ENCODE measurements at regions not wholly inside any gene's neighbourhood (a gene's known extent, or its start where the extent isn't known, plus 50 kb on each side); places are given as distances from the start of the nearest gene placed in this dataset.

GRCh38 chr6:131353106-131353505 is 217.8 kb downstream of the AKAP7 start:
- Histone ChIP-seq H3K27me3 (ENCODE audit: control insufficient read depth, insufficient read depth, low read length) (no peaks in the 10 kb centered on the region), H3K4me1 (ENCODE audit: control insufficient read depth in 2 of 3, insufficient read depth in 2 of 3, low read depth in 1 of 3, low read length in 3 of 3) (no peaks in the 10 kb centered on the region), H3K36me3 (ENCODE audit: control insufficient read depth in 2 of 3, insufficient read depth in 3 of 3, low read length in 3 of 3) (no peaks in the 10 kb centered on the region), H3K9me3 (ENCODE audit: control insufficient read depth in 2 of 3, insufficient read depth in 1 of 3, low read length in 3 of 3) (no peaks in the 10 kb centered on the region), H3K27ac (ENCODE audit: low read depth in 2 of 2, low read length in 2 of 2) (no peak overlapping the region), H3K4me3 (ENCODE audit: low read length in 3 of 3) (no peak overlapping the region), H3K9ac (ENCODE audit: low read length in 3 of 3) (no peak overlapping the region)
- no peak for TF ChIP-seq CTCF (IDR thresholded peaks at IDR 0.05; ENCODE audit: borderline replicate concordance, extremely low read depth, insufficient read depth)
- intact Hi-C loops (cut with DNase I): no loop called here
- no peak for DNase-seq
- no peak for FAIRE-seq

DNA sequence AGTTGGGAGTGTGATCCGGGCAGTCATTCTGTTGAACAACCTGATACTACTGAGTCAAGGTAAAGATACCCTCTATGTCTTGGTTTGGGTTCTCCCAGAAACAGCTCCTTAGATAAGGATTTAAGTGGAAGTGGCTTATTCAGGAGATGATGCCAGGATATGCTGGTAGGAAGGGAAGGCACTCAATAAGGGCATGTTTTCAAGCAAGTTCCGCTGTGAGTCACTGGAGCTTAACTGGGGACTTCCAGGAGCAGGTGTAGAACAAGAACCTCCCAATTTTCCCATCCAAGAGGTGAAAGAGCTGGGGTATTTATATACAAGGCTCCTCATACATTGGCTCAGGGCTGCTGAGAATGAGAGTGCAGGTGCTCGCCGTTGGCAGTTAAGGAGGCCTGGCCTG is 218.6 kb downstream of the AKAP7 start:
- no peak for DNase-seq
- H3K27ac ChIP-seq (ENCODE audit: low read depth in 2 of 2, low read length in 2 of 2): no peak overlapping the region
- H3K27me3 ChIP-seq (ENCODE audit: control insufficient read depth, insufficient read depth, low read length): no peaks in the 10 kb centered on the region
- no peaks in the 10 kb centered on the region for H3K9me3 ChIP-seq (ENCODE audit: control insufficient read depth in 2 of 3, insufficient read depth in 1 of 3, low read length in 3 of 3)
- H3K4me1 ChIP-seq (ENCODE audit: control insufficient read depth in 2 of 3, insufficient read depth in 2 of 3, low read depth in 1 of 3, low read length in 3 of 3): no peaks in the 10 kb centered on the region
- TF ChIP-seq CTCF (IDR thresholded peaks at IDR 0.05; ENCODE audit: borderline replicate concordance, extremely low read depth, insufficient read depth): no peak
- no peak for FAIRE-seq
- H3K36me3 ChIP-seq (ENCODE audit: control insufficient read depth in 2 of 3, insufficient read depth in 3 of 3, low read length in 3 of 3): no peaks in the 10 kb centered on the region
- H3K4me3 ChIP-seq (ENCODE audit: low read length in 3 of 3): no peak overlapping the region
- H3K9ac ChIP-seq (ENCODE audit: low read length in 3 of 3): no peak overlapping the region
- intact Hi-C loops (cut with DNase I): no loop called here

DNA sequence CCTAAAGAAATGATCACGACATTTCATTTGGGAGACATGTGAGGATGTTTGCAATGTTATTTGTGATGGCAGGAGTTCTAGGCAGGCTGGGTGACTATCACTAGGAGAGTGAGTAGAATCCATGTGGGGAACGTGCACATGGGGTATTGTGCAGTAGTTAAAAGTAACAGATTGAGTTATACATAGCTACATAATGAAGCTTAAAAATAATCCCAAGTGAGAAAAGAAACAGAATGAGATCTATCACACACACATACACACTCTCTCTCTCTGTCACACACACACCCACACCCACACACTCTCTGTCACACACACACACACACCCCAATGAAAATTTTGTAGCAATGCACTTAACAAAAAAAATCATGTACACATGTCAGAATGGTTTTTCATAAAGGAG is 218.7 kb upstream of the ARG1 start:
- intact Hi-C loops (cut with DNase I): no loop called here
- no peak overlapping the region for H3K4me3 ChIP-seq (ENCODE audit: low read length in 3 of 3)
- no peaks in the 10 kb centered on the region for H3K9me3 ChIP-seq (ENCODE audit: control insufficient read depth in 2 of 3, insufficient read depth in 1 of 3, low read length in 3 of 3)
- no peak overlapping the region for H3K27ac ChIP-seq (ENCODE audit: low read depth in 2 of 2, low read length in 2 of 2)
- H3K27me3 ChIP-seq (ENCODE audit: control insufficient read depth, insufficient read depth, low read length): no peaks in the 10 kb centered on the region
- H3K9ac ChIP-seq (ENCODE audit: low read length in 3 of 3): no peak overlapping the region
- no peak for TF ChIP-seq CTCF (IDR thresholded peaks at IDR 0.05; ENCODE audit: borderline replicate concordance, extremely low read depth, insufficient read depth)
- no peak for DNase-seq
- no peak for FAIRE-seq
- no peaks in the 10 kb centered on the region for H3K4me1 ChIP-seq (ENCODE audit: control insufficient read depth in 2 of 3, insufficient read depth in 2 of 3, low read depth in 1 of 3, low read length in 3 of 3)
- H3K36me3 ChIP-seq (ENCODE audit: control insufficient read depth in 2 of 3, insufficient read depth in 3 of 3, low read length in 3 of 3): no peaks in the 10 kb centered on the region

DNA sequence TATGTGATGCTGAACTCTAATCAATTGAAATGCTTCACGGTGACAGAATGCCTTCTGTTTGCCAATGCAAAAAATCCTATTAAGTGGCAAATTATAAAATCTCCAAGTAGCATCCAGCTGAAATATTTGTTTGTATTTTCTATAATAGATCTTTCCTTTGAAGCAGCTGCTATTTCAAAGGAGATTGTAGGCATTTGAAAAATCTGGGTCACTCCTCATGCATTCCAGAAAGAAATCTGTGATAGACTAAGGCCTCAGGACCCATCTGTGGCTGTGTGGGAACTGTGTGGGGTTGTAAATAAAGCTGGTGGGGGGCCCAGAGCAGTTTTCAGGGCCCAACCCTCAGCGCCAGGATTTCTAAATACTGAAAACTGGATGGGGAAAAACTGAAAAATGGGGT is 216.9 kb upstream of the ARG1 start:
- Histone ChIP-seq H3K4me1 (ENCODE audit: control insufficient read depth in 2 of 3, insufficient read depth in 2 of 3, low read depth in 1 of 3, low read length in 3 of 3) (no peaks in the 10 kb centered on the region), H3K27ac (ENCODE audit: low read depth in 2 of 2, low read length in 2 of 2) (no peak overlapping the region), H3K9ac (ENCODE audit: low read length in 3 of 3) (no peak overlapping the region), H3K27me3 (ENCODE audit: control insufficient read depth, insufficient read depth, low read length) (no peaks in the 10 kb centered on the region), H3K4me3 (ENCODE audit: low read length in 3 of 3) (no peak overlapping the region), H3K9me3 (ENCODE audit: control insufficient read depth in 2 of 3, insufficient read depth in 1 of 3, low read length in 3 of 3) (no peaks in the 10 kb centered on the region), H3K36me3 (ENCODE audit: control insufficient read depth in 2 of 3, insufficient read depth in 3 of 3, low read length in 3 of 3) (no peaks in the 10 kb centered on the region)
- DNase-seq (no peak), FAIRE-seq (no peak)
- TF ChIP-seq CTCF (IDR thresholded peaks at IDR 0.05; ENCODE audit: borderline replicate concordance, extremely low read depth, insufficient read depth): no peak
- intact Hi-C loops (cut with DNase I): no loop called here
